ENCODE measurements at regions not wholly inside any gene's neighbourhood (a gene's known extent, or its start where the extent isn't known, plus 50 kb on each side); places are given as distances from the start of the nearest gene placed in this dataset.

- no peak overlapping the region for H3K23ac ChIP-seq (ENCODE audit: insufficient read length)
- no peak overlapping the region for H3K4me3 ChIP-seq (ENCODE audit: extremely low read depth in 1 of 4, insufficient read depth in 2 of 4, low read depth in 3 of 4, low read length in 4 of 4)
- no peak overlapping the region for H3K14ac ChIP-seq (ENCODE audit: insufficient read length)
- H3K9ac ChIP-seq (replicated peaks in 1 of 4; ENCODE audit: extremely low read depth in 1 of 4, low read depth in 3 of 4, low read length in 3 of 4) = no peak overlapping the region
- H3K4me2 ChIP-seq (ENCODE audit: insufficient read depth in 1 of 2, low read depth in 2 of 2, low read length in 2 of 2) = no peak overlapping the region
- H3K27ac ChIP-seq (ENCODE audit: low read depth, low read length) = no peak overlapping the region
- 80% methylated on average over 2 of the region's 2 CpGs; no CpG with 5 or more reads in 1 of the 2 experiments for WGBS, 2 experiments (ENCODE audit: extremely low coverage in 1 of 2, insufficient coverage in 1 of 2, insufficient read length in 1 of 2, insufficient replicate concordance in 2 of 2, low coverage in 1 of 2, low lambda C conversion rate in 2 of 2, missing lambda C conversion rate in 1 of 2)
- H4K91ac ChIP-seq (replicated peaks; ENCODE audit: insufficient read length, low read length) = no peak overlapping the region
- no peaks in the 10 kb centered on the region for H3K27me3 ChIP-seq (replicated peaks in 1 of 4; ENCODE audit: control insufficient read depth in 3 of 4, extremely low read depth in 1 of 4, insufficient read depth in 3 of 4, low read length in 3 of 4)
- H4K8ac ChIP-seq (ENCODE audit: extremely low read depth, insufficient read depth, low read length) = no peak overlapping the region
- H3K79me1 ChIP-seq (ENCODE audit: low read depth, low read length) = no peaks in the 10 kb centered on the region
- H2AK5ac ChIP-seq (ENCODE audit: low read depth, low read length) = no peak overlapping the region
- H3K9me3 ChIP-seq (ENCODE audit: insufficient read depth in 2 of 2, low read depth in 1 of 2, low read length in 1 of 2) = peaks cover 0 to 5% of the 10 kb centered on the region in 2 experiments; a peak in 1 of 4 replicates
- no peak overlapping the region for H2BK20ac ChIP-seq (ENCODE audit: low read length)
- POLR2A ChIA-PET (ENCODE audit: partially characterized antibody) = no interaction called here
- H3K36me3 ChIP-seq (ENCODE audit: control insufficient read depth in 2 of 4, insufficient read depth in 4 of 4, low read length in 3 of 4) = no peaks in the 10 kb centered on the region
- no peak overlapping the region for H3K18ac ChIP-seq (ENCODE audit: extremely low read depth, low read length)
- H2BK120ac ChIP-seq (replicated peaks; ENCODE audit: low read depth, low read length) = no peak overlapping the region
- H2BK12ac ChIP-seq (ENCODE audit: low read depth, low read length) = no peak overlapping the region
- H3K79me2 ChIP-seq (ENCODE audit: control insufficient read depth in 1 of 2, insufficient read depth in 2 of 2, low read length in 2 of 2) = no peaks in the 10 kb centered on the region
- no peak overlapping the region for H2BK15ac ChIP-seq (ENCODE audit: low read length)
- no peak for DNase-seq (ENCODE audit: low read depth in 1 of 2, low spot score in 2 of 2)
- no peak overlapping the region for H4K5ac ChIP-seq (ENCODE audit: insufficient read length, low read depth, low read length)
- FAIRE-seq = no peak
- no peak overlapping the region for H3K56ac ChIP-seq (replicated peaks; ENCODE audit: insufficient read length, low read depth, low read length)
- TF ChIP-seq CREB1 (IDR thresholded peaks at IDR 0.05) (no peak), TEAD4 (IDR thresholded peaks at IDR 0.05; ENCODE audit: low read depth, low read length) (no peak), EZH2 (IDR thresholded peaks at IDR 0.05; ENCODE audit: low read depth, low read length, severe bottlenecking) (no peak), JUND (IDR thresholded peaks at IDR 0.05; ENCODE audit: low read length) (no peak), JUN (IDR thresholded peaks at IDR 0.05; ENCODE audit: low read depth, low read length) (no peak), RBBP5 (IDR thresholded peaks at IDR 0.05; ENCODE audit: borderline replicate concordance, low read depth, low read length) (no peak)
- H2BK5ac ChIP-seq (ENCODE audit: low read depth, low read length) = no peak overlapping the region
- no peak overlapping the region for H3K4ac ChIP-seq (replicated peaks; ENCODE audit: insufficient read length, low read depth, low read length)
- no peaks in the 10 kb centered on the region for H3K4me1 ChIP-seq (replicated peaks in 1 of 4; ENCODE audit: control insufficient read depth in 3 of 4, insufficient read depth in 4 of 4, low read length in 3 of 4)
- no peak overlapping the region for H2AFZ ChIP-seq (ENCODE audit: low read length)
- no peaks in the 10 kb centered on the region for H3K23me2 ChIP-seq (ENCODE audit: low read depth, low read length)
- CTCF ChIA-PET (ENCODE audit: partially characterized antibody) = no interaction called here
- H4K20me1 ChIP-seq (replicated peaks in 1 of 2; ENCODE audit: control insufficient read depth in 1 of 2, insufficient read depth in 2 of 2, low read length in 2 of 2) = no peaks in the 10 kb centered on the region
Measured at GRCh38 chr11:109088086-109088485, 333.9 kb upstream of the C11orf87 start.
